Gastroesophageal sphincter (tissue), 4 donors: ENCODE measurements at regions not wholly inside any gene's neighbourhood (a gene's known extent, or its start where the extent isn't known, plus 50 kb on each side); places are given as distances from the start of the nearest gene placed in this dataset.

Source experiments
- ATAC-seq: fragments of 150-250 bp; one replicate; pipeline ENCODE4 v1.9.1; 2016; ENCODE audit warnings: mild to moderate bottlenecking, moderate library complexity
- H3K27ac ChIP-seq, 4 donors: fragments of 200-600 bp; sonication (generic) in 3 of 4; 1 replicate in 3 of 4; 2 replicates in 1 of 4; pipeline ENCODE4 v1.5.1; 2016 to 2019
- H3K27me3 ChIP-seq: fragments of 200-600 bp; sonication (generic); one replicate; pipeline ENCODE4 v1.5.1; 2019
- H3K36me3 ChIP-seq, 2 donors: fragments of 200-600 bp; sonication (generic); one replicate each; pipeline ENCODE4 v1.5.1; 2019; ENCODE audit warnings: control low read depth in 1 of 2
- H3K4me1 ChIP-seq, 3 donors: fragments of 200-600 bp; sonication (generic); 1 replicate in 2 of 3; 2 replicates in 1 of 3; pipeline ENCODE4 v1.5.1; 2016 to 2019; ENCODE audit warnings: control low read depth in 2 of 3
- H3K4me3 ChIP-seq, 2 donors: fragments of 200-600 bp; sonication (generic); one replicate each; pipeline ENCODE4 v1.5.1; 2019; ENCODE audit warnings: mild to moderate bottlenecking in 1 of 2, moderate library complexity in 1 of 2
- H3K9me3 ChIP-seq, 3 donors: fragments of 200-600 bp; sonication (generic); one replicate each; pipeline ENCODE4 v1.5.1; 2017 to 2019; ENCODE audit warnings: control low read depth in 2 of 3
- EP300 ChIP-seq: sonication (generic); formaldehyde crosslinking; IDR thresholded peaks from one replicate; pipeline ENCODE4 v1.6.1; 2017; ENCODE audit warnings: antibody characterized with exemption, mild to moderate bottlenecking
- POLR2A ChIP-seq, 2 donors: fragments of 450-650 bp; IDR thresholded peaks; one replicate each; pipeline ENCODE4 v1.6.1; 2017; ENCODE audit warnings: antibody characterized with exemption in 2 of 2, mild to moderate bottlenecking in 2 of 2, moderate library complexity in 1 of 2
- POLR2AphosphoS5 ChIP-seq: sonication (generic); formaldehyde crosslinking; IDR thresholded peaks from one replicate; pipeline ENCODE4 v1.6.1; 2017; ENCODE audit warnings: antibody characterized with exemption
- WGBS, 2 donors: methylation state at CpG; one replicate each; pipeline ENCODE4 v1.1.5; 2018; ENCODE audit warnings: low coverage in 1 of 2; 5-methylcytosine and 5-hydroxymethylcytosine counted together
- small RNA-seq, 4 donors: library from RNA; depleted of rRNA; stranded (forward); fragments of <200 nt; gene quantifications; one replicate each; pipeline ENCODE3, GENCODE V24; 2016
- TF ChIP-seq, protein P1 (sequence below), 4 experiments: fragments of 200-600 bp in 2 of 4; fragments of 450-650 bp in 2 of 4; sonication (generic) in 1 of 4; IDR thresholded peaks; one replicate each; pipeline ENCODE4 v1.5.1; 2017 to 2019; ENCODE audit warnings: antibody characterized with exemption in 4 of 4, mild to moderate bottlenecking in 2 of 4, moderate library complexity in 2 of 4

DNA sequence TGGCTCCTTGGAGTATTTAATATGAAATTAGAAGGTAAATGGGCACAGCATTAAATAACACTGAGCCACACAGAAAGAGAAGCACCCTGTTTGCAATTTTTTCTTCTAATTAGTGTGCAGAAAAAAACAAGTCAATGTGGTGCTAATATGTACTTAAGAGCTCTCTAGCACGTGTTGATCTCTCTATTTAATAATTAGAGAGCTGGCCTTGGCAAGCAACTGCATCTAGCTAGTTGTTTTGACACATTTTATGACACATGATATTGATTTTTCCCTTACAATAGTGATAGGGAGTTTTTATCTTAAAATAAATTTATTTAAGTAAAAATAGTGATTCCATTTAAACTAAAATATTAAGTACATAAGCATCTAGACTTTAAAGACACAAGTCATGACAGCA, 54.5 kb upstream of the NUDT12 start:
- TF ChIP-seq POLR2A (IDR thresholded peaks at IDR 0.05) (no peak), POLR2AphosphoS5 (no peak), EP300 (no peak)
- TF ChIP-seq, protein P1, sequence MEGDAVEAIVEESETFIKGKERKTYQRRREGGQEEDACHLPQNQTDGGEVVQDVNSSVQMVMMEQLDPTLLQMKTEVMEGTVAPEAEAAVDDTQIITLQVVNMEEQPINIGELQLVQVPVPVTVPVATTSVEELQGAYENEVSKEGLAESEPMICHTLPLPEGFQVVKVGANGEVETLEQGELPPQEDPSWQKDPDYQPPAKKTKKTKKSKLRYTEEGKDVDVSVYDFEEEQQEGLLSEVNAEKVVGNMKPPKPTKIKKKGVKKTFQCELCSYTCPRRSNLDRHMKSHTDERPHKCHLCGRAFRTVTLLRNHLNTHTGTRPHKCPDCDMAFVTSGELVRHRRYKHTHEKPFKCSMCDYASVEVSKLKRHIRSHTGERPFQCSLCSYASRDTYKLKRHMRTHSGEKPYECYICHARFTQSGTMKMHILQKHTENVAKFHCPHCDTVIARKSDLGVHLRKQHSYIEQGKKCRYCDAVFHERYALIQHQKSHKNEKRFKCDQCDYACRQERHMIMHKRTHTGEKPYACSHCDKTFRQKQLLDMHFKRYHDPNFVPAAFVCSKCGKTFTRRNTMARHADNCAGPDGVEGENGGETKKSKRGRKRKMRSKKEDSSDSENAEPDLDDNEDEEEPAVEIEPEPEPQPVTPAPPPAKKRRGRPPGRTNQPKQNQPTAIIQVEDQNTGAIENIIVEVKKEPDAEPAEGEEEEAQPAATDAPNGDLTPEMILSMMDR (IDR thresholded peaks at IDR 0.05): no peak
- Histone ChIP-seq H3K9me3 (no peaks in the 10 kb centered on the region), H3K4me1 (no peaks in the 10 kb centered on the region), H3K27ac (no peak overlapping the region), H3K27me3 (no peaks in the 10 kb centered on the region), H3K4me3 (no peak overlapping the region), H3K36me3 (no peaks in the 10 kb centered on the region)
- WGBS, 2 donors: 15 to 81% methylated on average over 1 of the region's 1 CpG
- no peak for ATAC-seq

- Histone ChIP-seq H3K27ac (no peak overlapping the region), H3K4me3 (no peak overlapping the region), H3K9me3 (no peaks in the 10 kb centered on the region), H3K36me3 (no peaks in the 10 kb centered on the region), H3K4me1 (no peaks in the 10 kb centered on the region), H3K27me3 (no peaks in the 10 kb centered on the region)
- ATAC-seq: no peak
- WGBS, 2 donors: 73 to 83% methylated on average over 1 of the region's 1 CpG
- TF ChIP-seq, protein P1 (IDR thresholded peaks at IDR 0.05): no peak
- TF ChIP-seq POLR2AphosphoS5 (no peak), POLR2A (IDR thresholded peaks at IDR 0.05) (no peak), EP300 (no peak)
Measured at GRCh38 chr5:103612545-103612944, 50.0 kb upstream of the NUDT12 start.

Small RNA genes in the stretch of these regions (small RNA-seq; reads per million reads assigned to genes)
- 0 reads per million in 4 donors for gene PSMC1P5
- gene RF00322: 0 reads per million in 4 donors
- 0 reads per million in 4 donors for gene RN7SL255P
- 0 reads per million in 4 donors for gene RNA5SP189
- gene RNU1-140P: 0 reads per million in 4 donors
- gene RNU6-334P: 0 reads per million in 4 donors
